CD4-positive, alpha-beta T cell treated with Interleukin-10 for 1 hour (primary cell): ENCODE measurements at regions not wholly inside any gene's neighbourhood (a gene's known extent, or its start where the extent isn't known, plus 50 kb on each side); places are given as distances from the start of the nearest gene placed in this dataset.

ENCODE experiments used
- DNase-seq: peaks from one replicate; pipeline ENCODE4 v3.0.0-alpha.2; 2020

- no peak for DNase-seq
Observed at GRCh38 chr3:103075282-103075681, 640.5 kb downstream of the ZPLD1 start.

DNA sequence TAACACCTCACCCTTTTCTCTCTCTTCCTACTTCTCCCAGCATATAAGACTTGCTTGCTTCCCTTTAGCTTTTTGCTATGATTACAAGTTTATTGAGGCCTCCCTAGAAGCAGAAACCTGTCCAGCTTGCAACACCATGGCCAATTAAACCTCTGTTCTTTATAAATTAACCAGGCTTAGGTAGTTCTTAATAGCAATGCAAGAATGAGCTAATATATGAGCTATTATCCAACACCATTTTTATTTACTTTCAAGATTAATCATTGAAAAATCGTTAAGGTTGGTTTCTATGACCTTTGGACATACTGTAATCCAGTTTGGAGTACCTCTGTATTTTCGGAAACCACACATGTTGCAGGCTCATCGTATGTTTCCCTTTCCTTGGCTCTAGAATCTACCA is 643.1 kb downstream of the ZPLD1 start:
- DNase-seq, result no peak

- DNase-seq, result no peak
Observed at GRCh38 chr3:103082501-103082900, 647.7 kb downstream of the ZPLD1 start.

GRCh38 chr3:103083848-103084631 is 649.2 kb downstream of the ZPLD1 start:
- no peak for DNase-seq

DNA sequence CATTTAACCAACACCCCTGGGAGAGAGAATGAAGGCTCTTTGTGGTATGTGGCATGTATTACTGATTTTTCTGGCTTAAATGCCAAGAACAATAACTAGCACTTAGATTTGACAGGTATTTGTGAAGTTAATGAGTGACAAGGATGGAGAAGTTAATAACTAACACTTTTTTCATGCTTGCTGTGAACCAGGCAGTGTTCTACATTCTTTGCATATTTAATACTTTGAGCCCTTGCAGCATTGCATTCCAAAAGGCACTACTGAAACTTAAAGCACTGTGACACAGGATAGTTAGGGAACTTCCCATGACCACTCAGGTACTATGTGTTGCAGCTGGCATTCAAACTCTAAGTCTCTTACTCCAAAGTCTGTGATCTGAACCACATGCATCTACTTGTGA is 650.6 kb downstream of the ZPLD1 start:
- DNase-seq, result no peak

- DNase-seq, result no peak
Observed at GRCh38 chr3:103089758-103090157, 654.9 kb downstream of the ZPLD1 start.

DNA sequence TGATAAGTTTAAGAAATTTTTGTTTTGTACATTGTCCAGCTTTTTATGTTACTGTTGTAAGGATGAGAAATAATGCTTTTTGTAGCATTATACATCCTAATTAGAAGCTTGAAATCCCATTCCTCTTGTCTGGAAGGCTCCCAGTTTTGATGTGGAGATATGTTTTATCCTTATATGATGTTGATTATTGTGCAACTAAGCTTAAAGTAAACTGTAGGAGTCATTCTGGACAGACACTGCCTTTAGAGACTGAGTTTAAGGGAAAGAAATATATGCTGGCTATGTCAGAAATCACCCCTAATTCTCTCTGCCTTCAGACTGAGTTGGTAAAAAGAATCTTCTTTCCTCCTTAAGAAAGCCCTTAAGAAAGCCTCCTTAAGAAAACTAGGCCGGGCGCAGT is 670.4 kb downstream of the ZPLD1 start:
- DNase-seq, result no peak

DNA sequence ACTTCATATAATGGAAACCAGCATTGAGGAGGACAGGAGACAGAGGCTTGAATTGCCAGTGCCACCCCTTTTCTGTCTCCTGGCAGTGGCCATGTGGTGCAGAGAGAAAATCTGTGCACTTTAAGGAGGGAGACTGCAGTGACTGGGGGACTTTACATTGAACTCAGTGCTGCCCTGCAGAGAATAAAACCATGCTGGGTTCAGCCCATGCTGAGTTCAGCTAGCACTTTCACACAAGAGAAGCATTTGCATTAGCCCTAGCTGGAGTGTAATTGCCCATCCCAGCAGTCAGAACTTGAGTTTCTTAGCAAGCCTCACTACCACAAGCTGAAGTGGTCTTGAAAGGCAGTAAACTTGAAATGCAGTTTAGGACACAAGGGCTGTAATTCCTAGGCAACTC is 677.5 kb downstream of the ZPLD1 start:
- DNase-seq, result no peak

- no peak for DNase-seq
Observed at GRCh38 chr3:103126115-103126514, 691.3 kb downstream of the ZPLD1 start.

DNA sequence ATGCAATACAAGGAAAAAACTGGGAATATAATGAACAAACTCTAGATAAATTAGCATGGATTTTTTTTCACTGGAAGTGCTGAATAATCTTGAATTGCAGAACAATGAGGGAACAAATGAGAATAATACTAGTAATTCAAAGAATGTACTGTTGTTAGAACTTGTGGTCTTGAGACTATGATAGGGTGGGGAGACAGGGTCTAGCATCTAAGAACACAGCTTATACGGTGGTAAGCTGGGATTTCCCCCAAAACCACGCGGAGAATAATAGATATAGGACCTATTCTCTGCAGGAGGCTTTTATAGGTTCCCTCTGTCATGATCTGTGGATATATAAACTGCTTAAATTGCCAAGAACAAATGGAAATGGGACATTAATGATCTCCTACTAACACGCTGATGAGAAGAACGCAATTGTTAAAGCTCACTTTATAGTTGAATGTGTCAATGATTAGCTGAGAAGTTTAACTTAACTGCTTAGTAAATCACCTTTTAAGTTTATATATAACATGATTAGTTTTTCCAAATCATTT is 692.3 kb downstream of the ZPLD1 start:
- no peak for DNase-seq

DNA sequence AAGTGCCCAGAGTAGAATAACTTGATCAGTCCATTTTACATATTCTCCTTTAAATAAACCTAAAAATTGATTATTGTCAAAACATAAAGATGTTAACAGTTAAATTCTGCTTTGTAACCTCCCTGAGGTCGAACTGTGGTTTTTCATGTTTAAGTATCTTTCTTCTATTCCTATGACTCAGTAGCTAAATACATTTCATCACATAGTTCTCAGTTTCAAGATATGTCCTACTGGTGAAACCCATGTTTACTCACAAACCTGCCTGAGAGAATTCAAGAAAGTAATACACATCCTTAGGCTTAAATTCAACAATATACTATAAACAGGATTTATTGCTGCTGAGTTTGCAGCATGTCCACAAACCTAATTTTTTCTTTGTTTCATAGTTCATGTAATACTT is 692.9 kb downstream of the ZPLD1 start:
- DNase-seq, result no peak

GRCh38 chr3:103134023-103134724 is 699.4 kb downstream of the ZPLD1 start:
- no peak for DNase-seq

DNA sequence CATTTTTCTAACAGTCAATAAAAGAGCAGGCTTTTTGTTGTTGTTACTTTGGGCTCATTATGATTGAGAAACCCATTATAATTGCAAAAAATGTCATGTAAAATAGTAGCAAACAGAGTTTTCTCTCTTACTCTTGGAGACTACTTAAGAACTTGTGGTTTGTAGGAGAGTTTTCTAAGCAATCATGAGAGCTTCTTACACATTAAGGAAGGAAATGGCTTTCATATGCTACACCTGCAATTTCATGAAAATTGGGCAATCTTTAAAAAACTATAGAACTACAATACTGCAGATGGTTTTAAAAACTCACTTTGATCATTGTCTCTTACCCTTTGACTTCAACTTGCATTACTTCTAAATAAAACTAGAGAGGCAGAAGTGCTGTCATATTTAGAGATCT is 701.8 kb downstream of the ZPLD1 start:
- no peak for DNase-seq

DNA sequence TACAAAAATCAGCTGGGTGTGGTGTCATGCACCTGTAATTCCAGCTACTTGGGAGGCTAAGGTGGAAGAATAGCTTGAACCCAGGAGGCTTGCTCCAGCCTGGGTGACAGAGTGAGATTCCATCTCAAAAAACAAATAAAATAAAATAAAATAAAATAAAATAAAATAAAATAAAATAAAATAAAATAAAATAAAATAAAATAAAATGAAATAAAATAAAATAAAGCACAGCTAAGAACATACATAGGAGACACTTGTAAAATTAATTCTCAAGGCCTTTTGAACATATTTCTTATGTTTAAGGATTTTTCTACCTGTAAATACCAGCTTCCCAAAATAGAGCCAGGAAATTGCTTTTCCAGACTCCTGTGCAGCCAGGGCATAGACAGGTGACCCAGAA is 703.0 kb downstream of the ZPLD1 start:
- no peak for DNase-seq

- no peak for DNase-seq
Observed at GRCh38 chr3:103158183-103158582, 723.4 kb downstream of the ZPLD1 start.

DNA sequence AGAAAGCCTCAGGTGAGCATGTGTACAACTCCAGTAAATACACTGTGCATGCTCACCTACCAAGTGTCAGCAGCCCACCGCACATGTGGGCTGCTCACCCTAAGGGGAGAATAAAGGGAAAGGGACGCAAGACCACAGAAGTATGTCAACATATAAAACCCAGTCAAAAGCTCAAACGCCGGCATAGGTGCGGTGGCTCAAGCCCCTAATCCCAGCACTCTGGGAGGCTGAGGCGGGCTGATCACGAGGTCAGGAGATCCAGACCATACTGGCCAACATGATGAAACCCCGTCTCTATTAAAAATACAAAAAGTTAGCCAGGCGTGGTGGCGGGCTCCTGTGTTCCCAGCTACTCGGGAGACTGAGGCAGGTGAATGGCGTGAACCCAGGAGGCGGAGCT is 732.1 kb downstream of the ZPLD1 start:
- DNase-seq, result no peak

GRCh38 chr3:103167850-103168249 is 733.0 kb downstream of the ZPLD1 start:
- DNase-seq, result no peak

GRCh38 chr3:103169289-103169688 is 734.5 kb downstream of the ZPLD1 start:
- DNase-seq, result no peak

GRCh38 chr3:103170651-103171050 is 735.8 kb downstream of the ZPLD1 start:
- no peak for DNase-seq

- no peak for DNase-seq
Observed at GRCh38 chr3:103173940-103174339, 739.1 kb downstream of the ZPLD1 start.

DNA sequence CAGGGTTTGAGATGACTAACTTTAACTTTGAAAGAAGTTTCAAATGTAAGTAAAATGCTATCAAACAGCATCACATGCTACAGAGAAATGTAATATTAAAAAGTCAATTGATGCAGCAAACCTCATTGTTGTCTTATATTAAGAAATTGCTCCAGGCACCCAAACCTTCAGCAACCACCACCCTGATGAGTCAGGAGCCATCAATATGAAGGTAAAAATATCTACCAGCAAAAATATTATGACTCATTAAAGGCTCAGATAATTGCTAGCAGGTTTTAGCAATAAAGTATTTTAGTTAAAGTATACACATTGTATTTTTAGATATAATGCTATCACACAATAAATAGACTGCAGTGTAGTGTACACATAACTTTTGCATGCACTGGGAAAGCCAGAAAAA is 746.3 kb downstream of the ZPLD1 start:
- no peak for DNase-seq

- DNase-seq, result no peak
Observed at GRCh38 chr3:103184772-103185171, 750.0 kb downstream of the ZPLD1 start.

GRCh38 chr3:103189941-103190340 is 755.1 kb downstream of the ZPLD1 start:
- DNase-seq, result no peak

DNA sequence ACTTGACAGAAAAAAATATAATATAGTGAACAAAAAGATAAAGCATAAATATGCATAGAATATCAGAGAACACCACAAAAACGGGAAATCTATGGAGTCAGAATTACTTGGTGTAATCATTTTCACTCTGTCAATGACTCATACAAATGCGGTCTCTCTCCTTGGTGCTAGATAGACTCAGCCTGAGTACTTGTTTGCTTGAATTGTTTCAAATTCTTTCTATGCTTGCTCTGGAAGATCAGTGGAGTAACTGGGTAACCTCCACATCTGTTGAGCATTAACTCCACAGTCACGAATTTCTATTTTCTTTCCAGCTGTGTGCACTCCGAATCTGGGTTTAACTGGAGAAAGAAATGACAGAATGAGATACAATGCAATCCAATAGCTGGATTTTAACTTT is 760.4 kb downstream of the ZPLD1 start:
- no peak for DNase-seq
